ENCODE measurements at regions not wholly inside any gene's neighbourhood (a gene's known extent, or its start where the extent isn't known, plus 50 kb on each side); places are given as distances from the start of the nearest gene placed in this dataset.

DNA sequence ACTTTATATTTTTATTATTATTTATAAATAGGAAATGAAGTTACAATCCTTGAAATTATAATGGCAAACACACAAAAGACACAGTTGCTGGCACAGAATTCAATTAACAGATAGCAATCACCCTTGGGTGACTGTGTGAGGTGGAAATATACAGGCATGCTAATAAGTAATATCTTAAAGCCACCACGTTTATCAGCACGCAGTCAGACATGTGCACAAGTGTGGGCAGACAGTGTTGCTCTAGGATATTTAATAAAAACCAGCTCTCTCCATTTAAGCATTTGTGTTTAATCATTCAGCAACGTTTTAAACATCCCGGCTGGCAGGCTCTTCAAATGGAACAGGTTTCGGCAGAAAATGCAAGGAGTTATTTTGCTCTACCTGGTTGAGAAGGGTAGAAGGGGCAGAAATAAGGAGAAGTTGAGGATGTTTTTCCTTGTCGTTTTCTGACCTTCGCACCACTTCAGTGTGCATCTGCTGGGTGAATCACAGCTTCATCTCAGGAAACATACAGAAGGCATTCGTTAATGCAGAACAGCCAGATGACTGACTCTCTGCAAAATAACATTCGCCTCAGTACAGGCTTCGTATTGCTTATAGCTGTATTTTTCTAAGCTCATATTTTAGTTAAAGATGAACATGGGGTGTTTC lies 585.1 kb downstream of the QKI start:
- no peak for DNase-seq (ENCODE audit: low read depth)

DNA sequence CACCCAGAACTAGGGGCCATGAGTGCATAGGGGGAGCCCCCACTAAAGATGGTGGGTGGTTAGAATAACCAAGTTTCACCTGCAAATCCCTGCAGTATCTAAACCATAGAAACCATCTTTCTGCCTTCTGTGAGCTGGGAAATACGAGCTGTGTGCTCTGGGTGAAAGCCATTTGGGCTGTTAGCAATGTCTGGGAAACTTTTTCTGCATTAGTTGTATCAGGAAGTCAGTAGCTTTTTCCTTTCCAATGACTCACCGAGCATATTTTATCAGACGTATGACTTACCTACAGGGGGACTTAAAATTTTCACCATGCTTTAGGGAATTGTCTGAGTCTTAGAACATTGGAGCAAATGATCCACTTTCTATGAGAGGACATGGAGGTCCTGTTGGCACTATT lies 584.0 kb downstream of the QKI start:
- no peak for DNase-seq (ENCODE audit: low read depth)

DNA sequence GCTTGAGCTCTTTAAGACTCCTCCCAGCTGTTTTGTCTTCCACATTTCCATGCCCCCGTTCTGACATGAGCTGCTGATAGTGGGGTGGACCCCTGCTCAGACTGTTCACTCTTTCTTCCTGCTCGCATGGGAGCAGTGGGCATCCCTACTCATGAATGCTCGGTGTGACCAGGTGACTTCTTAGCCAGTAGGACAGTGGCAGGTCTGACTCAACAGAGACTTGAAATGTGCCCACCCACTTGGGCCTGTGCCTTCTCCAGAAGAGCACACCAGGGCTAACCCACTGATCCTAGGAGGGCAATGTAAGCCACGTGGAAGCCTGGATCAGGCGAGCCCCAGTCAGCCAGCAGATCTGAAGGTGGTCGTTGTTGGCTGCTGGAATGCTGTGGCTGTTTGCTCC lies 582.0 kb downstream of the QKI start:
- no peak for DNase-seq (ENCODE audit: low read depth)

DNA sequence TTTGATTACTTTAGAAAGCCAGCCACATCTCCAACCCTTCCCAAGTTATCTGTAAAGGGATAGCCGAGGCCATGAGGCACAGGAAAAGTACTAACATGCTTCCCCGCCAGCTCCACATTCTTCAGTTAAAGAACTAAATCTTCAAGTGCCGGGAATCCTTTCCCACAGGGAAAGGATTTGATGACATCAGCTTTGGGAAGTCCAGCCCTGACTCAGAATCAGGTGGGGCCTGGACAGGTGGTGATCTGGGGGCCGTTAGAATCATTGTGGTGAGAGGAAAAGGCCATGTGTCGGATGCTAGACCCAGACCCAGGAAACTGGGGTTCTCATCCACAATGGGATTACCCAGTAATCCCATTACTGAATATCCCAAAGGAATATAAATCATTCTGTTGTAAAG lies 580.0 kb downstream of the QKI start:
- no peak for DNase-seq (ENCODE audit: low read depth)

DNA sequence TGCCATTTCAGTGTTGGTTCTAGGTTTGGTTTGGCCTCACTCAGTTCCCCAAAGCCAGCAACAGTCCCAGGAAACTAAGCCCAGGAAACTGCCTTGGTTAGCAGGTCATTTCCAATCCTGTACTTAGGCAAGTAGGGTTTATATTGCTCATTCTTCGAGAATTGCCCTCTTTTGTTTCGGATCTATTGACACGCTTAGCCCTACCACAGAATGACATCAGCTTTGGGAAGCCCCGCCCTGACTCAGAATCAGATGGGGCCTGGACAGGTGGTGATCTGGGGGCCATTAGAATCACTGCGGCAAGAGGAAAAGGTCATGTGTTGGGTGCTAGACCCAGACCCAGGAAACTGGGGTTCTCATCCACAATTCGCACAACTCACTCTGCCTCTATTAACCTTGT lies 578.2 kb downstream of the QKI start:
- no peak for DNase-seq (ENCODE audit: low read depth)

DNA sequence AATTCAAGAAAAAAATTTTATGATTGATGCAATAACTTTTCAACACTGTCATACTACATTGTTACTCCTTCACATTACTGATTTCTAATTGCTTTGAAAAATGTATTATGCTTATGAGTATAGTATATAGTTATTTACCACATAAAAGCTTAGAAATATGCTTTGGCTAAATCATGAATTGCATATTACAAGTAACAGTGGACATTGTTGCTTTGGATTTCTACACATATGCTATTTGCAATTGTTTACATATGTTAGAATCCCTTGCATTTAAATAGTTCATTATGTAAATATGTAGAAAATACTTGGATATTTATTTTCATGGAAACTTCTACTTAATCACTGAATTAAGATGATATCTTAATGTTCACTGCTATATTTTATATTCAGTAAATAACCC lies 577.5 kb downstream of the QKI start:
- DNase-seq (ENCODE audit: low read depth) = no peak

DNA sequence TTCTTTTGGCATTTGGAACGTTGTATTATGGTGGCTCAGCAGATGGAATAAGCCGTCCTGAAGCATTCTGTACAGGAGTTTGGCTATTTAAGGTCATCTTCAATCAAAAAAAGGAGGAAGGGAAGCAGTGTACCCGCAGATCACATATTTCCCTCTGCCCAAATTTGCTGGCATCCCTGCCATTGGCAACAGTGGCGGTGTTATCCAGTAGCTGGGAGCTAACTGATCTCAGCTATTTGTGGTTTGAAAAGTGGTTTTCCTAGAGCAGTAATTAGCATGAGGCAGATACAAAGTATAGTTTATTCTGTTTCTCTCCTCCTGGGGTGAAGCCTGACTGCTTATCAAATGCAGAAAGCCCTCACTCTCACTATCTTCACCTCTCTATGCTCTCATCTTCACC lies 576.8 kb downstream of the QKI start:
- DNase-seq (ENCODE audit: low read depth) = no peak

DNA sequence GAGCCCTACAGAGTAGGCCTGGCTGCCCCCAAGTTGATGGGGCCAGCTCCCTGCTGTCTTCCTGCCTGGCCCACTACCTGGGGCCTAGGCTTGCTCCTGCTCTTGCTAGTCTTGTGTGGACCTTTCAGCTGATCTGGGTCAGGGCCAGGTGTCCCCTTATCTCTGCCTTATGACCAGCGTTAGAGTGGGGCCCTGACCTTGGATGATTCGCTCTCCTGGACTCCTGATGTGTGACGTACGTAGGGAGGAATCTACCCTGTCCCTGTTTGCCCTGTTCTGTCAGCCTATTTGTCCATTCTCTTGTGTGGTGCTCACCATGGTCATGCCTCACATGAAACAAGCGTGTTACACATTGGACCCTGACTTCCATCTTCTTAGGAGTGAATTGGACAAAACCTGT lies 571.8 kb downstream of the QKI start:
- no peak for DNase-seq (ENCODE audit: low read depth)

DNA sequence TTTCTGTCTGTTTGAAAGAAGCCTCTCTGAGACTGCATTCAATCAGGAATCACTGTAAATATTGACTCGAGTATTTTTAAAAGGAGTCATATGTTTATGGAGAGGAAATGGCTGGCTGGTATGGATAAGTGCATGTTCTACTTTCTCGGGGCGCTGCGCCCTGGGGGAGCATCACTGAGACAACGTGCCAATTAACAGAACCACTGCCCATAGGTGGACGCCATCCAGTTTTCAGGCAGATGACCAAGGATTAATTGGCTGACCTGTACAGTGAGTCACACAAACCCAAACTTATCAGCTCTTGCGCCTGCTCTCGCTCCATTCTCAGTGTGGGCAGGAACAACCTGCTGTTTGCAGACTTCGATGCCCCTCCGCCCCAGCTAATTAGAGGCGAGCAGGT lies 571.2 kb downstream of the QKI start:
- DNase-seq (ENCODE audit: low read depth) = no peak

DNA sequence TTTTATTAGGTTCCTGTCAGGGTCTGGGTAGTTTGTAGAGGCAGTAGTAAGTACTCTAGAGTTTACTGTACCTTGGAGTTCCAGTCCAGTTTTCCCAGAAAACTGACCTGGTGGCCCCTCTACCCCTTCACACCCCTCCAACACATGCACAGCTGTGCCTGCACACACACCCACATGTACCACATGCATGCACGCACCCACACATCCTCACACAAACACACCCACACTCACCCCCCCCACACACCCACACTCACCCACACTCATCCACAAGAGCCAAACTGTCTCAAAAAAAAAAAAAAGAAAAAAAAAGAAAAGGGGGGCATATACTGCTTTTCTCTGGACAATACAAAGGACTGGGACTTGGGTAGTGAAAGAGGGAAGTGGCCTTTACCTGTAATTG lies 570.5 kb downstream of the QKI start:
- DNase-seq (ENCODE audit: low read depth) = no peak

DNA sequence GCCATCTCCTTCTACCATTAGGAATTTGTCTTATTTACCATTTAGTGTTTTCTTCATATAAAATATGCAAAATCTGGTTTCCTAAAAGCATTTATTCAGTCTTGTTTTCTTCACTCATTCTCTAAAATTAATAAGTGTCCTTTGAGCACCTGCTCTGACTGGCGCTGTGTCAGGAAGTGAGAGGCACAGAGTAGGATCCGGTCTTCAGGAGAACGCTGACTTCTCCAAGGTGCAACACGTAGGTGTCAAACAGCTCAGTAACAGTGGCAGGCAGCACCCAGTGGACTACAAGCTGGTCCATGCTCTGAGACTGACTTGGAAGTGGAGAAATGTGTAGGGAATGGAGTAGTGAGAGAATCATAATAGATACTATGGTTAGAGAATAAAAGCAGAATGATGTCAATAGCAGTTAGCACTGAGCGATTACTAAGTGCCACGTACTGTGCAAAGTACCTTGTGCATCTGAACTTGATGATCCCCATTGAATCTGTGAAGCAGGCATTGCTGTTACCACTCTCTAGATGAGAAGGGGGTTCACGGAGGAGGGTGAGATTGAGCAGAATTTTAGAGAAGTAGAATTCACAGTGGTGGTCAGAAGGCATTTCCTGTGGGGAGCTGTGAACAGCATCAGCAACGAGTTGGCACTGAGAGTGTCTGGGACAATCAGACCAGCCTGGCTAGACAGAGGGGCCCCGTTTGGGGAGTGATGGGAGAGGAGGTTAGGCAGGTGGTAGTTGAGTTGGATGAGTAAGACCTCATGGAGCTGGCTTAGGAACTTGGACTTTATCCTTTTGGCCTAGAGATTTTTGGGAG lies 569.8 kb downstream of the QKI start:
- DNase-seq (ENCODE audit: low read depth) = no peak

DNA sequence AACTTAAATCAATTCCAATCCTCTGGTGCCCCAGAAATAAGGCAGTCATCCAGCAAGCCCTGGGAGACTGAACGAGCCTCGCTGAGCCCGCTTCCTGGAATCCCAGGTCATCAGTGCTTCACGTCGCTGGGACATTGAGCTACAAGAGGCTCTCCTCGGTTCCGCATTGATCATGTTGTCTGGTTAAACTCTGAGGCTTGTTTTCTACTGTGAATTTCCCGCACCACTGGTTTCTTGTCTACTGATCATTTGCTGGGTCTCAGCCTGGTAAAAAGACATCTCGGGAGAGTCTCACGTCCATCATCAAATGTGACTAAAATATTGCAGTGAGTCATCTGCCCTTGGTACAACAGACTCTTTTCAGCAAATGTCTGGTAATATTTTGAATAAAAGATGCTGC lies 569.2 kb downstream of the QKI start:
- no peak for DNase-seq (ENCODE audit: low read depth)

DNA sequence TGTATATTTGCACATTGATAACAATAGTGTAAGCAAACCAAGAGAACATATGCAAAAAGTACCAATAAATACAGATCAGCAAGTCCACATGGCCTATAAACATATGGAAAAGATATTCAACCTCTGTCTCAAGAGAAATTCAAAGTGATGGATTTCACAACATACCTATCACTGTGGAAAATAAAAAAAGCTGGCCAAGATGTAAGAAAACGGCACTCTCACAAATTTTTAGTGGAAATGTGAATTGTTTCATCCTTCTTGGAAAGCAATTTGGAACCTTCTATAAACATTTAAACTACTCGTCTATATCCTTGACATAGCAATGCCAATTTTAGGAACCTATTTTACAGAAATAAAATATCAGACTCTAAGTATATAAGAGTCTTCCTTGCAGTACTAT lies 559.8 kb downstream of the QKI start:
- DNase-seq (ENCODE audit: low read depth) = peak; percentile 51

DNA sequence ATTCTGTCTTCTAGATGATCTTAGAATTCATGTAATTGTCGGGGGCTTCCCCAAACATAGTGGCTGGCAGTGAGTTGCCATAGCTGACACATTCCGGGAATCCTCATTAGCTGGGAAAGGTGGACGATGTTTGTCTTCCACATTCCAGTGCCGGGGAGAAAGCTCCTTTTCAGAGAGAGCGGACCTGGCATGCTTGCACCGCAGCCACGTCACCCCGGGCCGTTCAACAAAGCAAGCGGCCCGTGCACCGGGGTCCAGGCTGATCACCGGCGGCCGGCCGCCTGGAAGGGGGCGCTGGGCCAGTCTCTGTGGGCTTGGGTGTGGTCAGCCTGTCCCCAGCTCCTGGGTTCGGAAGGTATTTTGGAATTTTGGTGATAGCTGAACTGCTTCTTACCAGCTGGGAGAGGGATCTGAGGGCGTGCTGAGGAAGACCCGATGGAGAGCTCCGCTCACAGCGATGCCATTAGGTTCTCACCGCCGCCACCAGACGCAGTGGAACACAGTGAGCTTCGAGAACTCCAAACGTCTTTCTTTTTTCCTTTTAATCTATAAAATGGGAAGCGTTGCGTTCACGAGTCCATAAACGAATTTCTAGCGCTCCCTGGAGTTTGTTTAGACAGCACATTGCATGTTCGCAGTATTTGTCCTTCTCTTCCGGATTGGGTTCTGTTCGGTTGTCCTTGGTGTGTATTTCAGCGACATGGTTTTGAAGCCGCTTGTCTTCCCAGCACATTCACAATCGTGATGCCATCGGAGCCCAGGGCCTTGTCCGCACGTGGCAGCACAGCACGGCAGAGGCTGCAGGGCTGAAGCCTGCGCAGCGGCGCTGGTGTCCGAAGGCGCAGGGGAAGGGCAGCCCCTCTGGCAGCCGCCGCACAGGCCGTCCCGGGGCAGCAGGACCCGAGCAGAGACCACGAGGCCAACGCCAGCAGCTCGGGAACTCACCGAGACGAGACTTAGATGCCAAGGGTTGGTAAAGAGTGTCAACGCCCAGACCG lies 557.6 kb downstream of the QKI start:
- no peak for DNase-seq (ENCODE audit: low read depth)

DNA sequence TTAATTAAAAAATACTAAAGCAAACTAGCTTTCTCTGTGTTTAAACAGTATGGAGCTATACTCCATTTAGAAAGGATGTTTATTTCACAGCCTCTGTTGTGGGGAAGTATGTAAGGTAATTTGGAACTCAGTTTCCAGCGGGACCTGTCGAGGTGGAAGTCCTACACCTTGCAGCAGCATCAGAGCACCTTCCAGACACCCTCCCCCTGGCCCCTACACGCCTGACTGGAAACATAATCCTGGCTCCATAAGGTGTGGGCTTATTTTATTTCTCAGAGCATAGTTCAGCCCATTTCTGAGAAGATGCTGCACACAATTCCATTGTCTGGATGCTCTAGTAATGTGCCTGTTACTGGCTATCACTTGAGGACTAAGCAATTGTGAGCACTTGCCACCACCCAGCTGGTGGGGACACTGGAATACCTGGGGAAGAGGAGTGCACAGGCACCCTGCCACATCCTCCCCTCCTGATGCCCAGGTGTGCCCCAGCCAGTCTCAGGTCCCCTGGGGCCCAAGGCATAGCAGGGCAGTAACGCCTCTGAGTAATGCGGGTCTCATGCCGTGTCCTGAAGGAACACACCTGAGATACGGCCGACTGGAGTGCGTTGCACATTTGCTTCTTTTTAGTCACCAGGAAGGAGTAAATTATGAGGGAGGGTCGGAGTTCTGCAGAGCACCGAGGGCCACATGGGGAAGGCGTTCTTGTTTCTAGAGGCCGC lies 556.5 kb downstream of the QKI start:
- DNase-seq (ENCODE audit: low read depth) = no peak

DNA sequence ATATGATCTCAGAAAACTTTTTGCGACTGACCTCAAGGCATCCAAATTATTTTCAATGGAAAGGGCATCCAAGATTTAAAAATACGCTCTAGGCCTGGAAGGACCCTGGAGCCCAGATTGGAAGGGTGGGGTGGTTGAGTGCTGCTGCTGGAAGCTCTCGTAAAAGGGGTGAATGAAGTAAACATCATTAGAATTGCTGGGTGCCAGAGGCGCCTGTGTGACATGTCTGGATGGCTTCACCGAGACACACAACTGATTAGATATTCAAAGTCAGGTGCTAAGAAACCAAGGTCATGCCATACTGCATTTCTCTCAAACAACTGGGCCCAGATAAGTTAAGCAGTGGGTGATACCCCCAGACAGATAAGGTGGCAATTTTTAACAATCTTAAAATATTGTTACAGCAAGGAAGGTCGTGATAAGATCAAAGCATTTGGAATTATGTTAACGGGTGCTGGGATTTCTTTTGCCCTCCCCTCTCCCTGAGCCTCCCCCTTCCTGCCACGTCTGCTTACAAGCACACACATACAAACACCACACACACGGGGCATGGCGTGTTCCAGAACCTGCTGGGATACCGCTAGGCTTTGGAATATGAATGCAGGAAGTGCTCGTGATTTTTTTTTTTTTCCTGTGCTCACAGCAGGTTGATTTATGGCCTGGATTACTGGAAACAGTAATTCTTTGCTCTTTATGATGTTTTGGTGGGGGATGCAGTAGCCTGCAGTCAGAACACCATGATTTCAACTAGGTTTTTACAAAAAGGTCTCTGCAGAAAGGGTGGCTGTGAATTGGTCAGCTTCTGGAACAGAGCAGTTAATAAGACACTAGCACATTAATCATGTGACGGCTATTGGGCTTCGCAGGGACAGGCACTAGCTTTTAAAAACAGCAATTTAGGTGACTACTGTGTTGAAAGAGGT lies 551.2 kb downstream of the QKI start:
- DNase-seq (ENCODE audit: low read depth) = no peak

DNA sequence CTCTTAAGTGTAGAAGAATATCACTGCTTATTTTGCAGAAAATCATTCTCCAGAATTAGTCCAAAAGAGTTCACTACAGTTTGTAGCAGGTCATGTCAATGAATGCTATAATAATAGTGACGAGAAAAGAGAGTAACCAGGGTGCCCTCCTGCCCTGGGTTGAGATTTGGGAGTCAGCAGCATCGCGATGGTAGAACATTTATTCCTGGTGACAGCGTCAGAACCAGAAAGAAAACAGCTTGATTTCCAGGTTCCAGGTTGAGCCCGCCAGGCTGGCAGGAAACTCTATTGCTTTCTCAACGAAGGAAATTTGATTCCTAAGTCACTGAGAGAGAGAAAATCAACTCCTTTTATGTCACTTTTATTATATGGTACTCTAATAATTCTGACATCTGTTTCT lies 550.3 kb downstream of the QKI start:
- no peak for DNase-seq (ENCODE audit: low read depth)

DNA sequence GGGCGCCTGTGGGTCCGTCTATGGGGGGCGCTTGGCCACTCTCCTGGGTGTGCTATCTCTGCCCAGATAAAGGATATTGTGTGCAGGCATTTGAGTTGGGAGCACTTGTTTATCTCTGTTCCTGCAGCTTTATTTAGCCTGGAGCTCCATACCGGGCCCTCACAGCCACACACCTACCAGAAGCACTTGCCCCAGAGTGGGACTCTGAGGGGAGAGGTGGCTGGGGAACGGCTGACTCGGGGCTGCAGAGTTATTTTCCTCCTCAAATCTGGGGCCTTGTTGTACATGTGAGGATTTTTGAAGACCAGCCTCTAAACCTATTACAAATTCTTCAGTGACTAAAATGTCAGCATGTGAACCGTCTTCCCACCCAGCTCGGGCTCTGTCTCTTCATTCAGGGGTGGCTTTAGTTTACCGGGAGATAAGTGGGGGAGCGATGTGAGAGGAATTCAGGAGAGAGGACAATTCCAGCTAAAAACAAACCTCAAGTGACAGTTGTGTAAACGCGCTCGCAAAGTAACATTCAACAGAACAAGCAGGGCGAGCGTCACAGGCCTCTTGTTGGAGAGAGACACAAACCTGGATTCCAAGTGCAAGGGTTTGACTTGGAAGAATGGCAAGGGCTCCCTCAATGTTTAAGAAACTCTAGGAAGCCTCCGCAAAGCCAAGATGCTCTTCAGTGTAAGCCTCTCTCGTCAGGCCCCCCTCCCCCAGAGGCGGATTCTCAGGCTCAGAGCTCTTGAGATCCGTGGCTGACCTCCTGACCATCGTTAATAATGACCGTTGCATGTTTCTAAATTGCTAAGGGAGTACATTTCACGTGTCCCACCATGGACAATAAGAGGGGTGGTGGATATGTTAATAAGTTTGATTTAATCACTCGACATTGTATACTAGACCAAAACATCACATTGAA lies 548.9 kb downstream of the QKI start:
- no peak for DNase-seq (ENCODE audit: low read depth)

DNA sequence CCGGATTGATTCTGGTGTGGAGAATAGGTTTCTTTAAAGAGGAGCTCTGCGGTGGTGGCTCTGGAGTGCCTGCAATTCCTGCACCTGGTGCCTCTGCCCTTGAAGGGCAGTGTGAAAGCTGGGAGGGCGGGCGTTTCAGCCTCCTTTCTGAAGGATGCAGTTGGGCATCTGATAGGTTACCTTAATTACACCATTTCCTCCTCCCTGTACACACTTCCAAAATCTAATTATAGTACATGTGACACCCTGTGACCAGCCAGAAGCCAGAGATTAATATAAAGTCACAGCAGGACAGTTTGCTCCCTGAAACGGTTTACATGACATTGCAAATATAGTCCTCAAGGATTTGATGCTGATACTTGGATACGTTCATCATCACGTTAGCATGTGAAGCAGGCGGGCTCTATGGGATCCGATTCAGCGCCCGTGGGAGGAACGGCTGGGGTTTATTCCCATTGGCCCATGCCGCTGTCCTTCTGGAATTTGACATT lies 548.2 kb downstream of the QKI start:
- no peak for DNase-seq (ENCODE audit: low read depth)

Measured in forelimb muscle (tissue), 1 donor.